GM21576 (cell line): ENCODE measurements at regions not wholly inside any gene's neighbourhood (a gene's known extent, or its start where the extent isn't known, plus 50 kb on each side); places are given as distances from the start of the nearest gene placed in this dataset.

ENCODE experiments used
- ATAC-seq: cut with Tn5 transposase; IDR thresholded peaks from one replicate; pipeline ENCODE4 v1.9.1; 2021; ENCODE audit warnings: mild to moderate bottlenecking, moderate library complexity; ENCODE audit not compliant: unreplicated experiment

- no peak for ATAC-seq
These were observed 78.4 kb upstream of the NKD1 start for GRCh38 chr16:50469744-50470321.

- ATAC-seq: no peak
These were observed 79.0 kb upstream of the NKD1 start for GRCh38 chr16:50469121-50469743.

- no peak for ATAC-seq
These were observed 79.5 kb upstream of the NKD1 start for GRCh38 chr16:50468749-50469078.

- ATAC-seq: no peak
These were observed 80.0 kb upstream of the NKD1 start for GRCh38 chr16:50467943-50468748.

- no peak for ATAC-seq
These were observed 80.6 kb upstream of the NKD1 start for GRCh38 chr16:50467559-50467942.

GRCh38 chr16:50466170-50466569 lies 82.0 kb upstream of the NKD1 start:
- no peak for ATAC-seq

GRCh38 chr16:50464325-50465290 lies 83.6 kb upstream of the NKD1 start:
- no peak for ATAC-seq

- ATAC-seq: no peak
These were observed 84.4 kb upstream of the NKD1 start for GRCh38 chr16:50463581-50464324.

GRCh38 chr16:50462793-50463507 lies 85.2 kb upstream of the NKD1 start:
- no peak for ATAC-seq

GRCh38 chr16:50461400-50461760 lies 86.8 kb upstream of the NKD1 start:
- no peak for ATAC-seq

- ATAC-seq: no peak
These were observed 87.4 kb upstream of the NKD1 start for GRCh38 chr16:50460538-50461399.

- no peak for ATAC-seq
These were observed 88.6 kb upstream of the NKD1 start for GRCh38 chr16:50459496-50460080.

GRCh38 chr16:50458667-50459495 lies 89.3 kb upstream of the NKD1 start:
- ATAC-seq: no peak

GRCh38 chr16:50457979-50458491 lies 89.2 kb upstream of the BRD7 start:
- no peak for ATAC-seq

GRCh38 chr16:50457423-50457822 lies 88.6 kb upstream of the BRD7 start:
- no peak for ATAC-seq

GRCh38 chr16:50455288-50455845 lies 86.6 kb upstream of the BRD7 start:
- ATAC-seq: no peak

GRCh38 chr16:50453446-50453845 lies 84.7 kb upstream of the BRD7 start:
- no peak for ATAC-seq
